ENCODE measurements at regions not wholly inside any gene's neighbourhood (a gene's known extent, or its start where the extent isn't known, plus 50 kb on each side); places are given as distances from the start of the nearest gene placed in this dataset.

- no peak for DNase-seq
Observed at GRCh38 chr6:54717849-54718455, 128.6 kb upstream of the FAM83B start.

GRCh38 chr6:54718541-54719023 is 128.0 kb upstream of the FAM83B start:
- no peak for DNase-seq

- DNase-seq, result no peak
Observed at GRCh38 chr6:54719131-54719530, 127.4 kb upstream of the FAM83B start.

- DNase-seq, result no peak
Observed at GRCh38 chr6:54719633-54720032, 126.9 kb upstream of the FAM83B start.

- no peak for DNase-seq
Observed at GRCh38 chr6:54722328-54722727, 124.2 kb upstream of the FAM83B start.

GRCh38 chr6:54729716-54730115 is 116.9 kb upstream of the FAM83B start:
- no peak for DNase-seq

- DNase-seq, result no peak
Observed at GRCh38 chr6:54730767-54731630, 115.6 kb upstream of the FAM83B start.

- DNase-seq, result no peak
Observed at GRCh38 chr6:54737247-54737646, 109.3 kb upstream of the FAM83B start.

GRCh38 chr6:54747955-54748354 is 98.6 kb upstream of the FAM83B start:
- DNase-seq, result no peak

GRCh38 chr6:54754406-54754805 is 92.2 kb upstream of the FAM83B start:
- no peak for DNase-seq

GRCh38 chr6:54758340-54758739 is 88.2 kb upstream of the FAM83B start:
- DNase-seq, result no peak

GRCh38 chr6:54768494-54768893 is 78.1 kb upstream of the FAM83B start:
- no peak for DNase-seq

GRCh38 chr6:54770328-54770727 is 76.2 kb upstream of the FAM83B start:
- DNase-seq, result no peak

GRCh38 chr6:54771968-54772367 is 74.6 kb upstream of the FAM83B start:
- no peak for DNase-seq

GRCh38 chr6:54772610-54773009 is 74.0 kb upstream of the FAM83B start:
- DNase-seq, result no peak

GRCh38 chr6:54775576-54775975 is 71.0 kb upstream of the FAM83B start:
- no peak for DNase-seq

- DNase-seq, result no peak
Observed at GRCh38 chr6:54776891-54777290, 69.7 kb upstream of the FAM83B start.

GRCh38 chr6:54778731-54779130 is 67.8 kb upstream of the FAM83B start:
- DNase-seq, result no peak

- no peak for DNase-seq
Observed at GRCh38 chr6:54784011-54784410, 62.6 kb upstream of the FAM83B start.

GRCh38 chr6:54786154-54786553 is 60.4 kb upstream of the FAM83B start:
- no peak for DNase-seq

GRCh38 chr6:54787825-54788224 is 58.7 kb upstream of the FAM83B start:
- DNase-seq, result no peak
